ENCODE measurements at regions not wholly inside any gene's neighbourhood (a gene's known extent, or its start where the extent isn't known, plus 50 kb on each side); places are given as distances from the start of the nearest gene placed in this dataset.

DNA sequence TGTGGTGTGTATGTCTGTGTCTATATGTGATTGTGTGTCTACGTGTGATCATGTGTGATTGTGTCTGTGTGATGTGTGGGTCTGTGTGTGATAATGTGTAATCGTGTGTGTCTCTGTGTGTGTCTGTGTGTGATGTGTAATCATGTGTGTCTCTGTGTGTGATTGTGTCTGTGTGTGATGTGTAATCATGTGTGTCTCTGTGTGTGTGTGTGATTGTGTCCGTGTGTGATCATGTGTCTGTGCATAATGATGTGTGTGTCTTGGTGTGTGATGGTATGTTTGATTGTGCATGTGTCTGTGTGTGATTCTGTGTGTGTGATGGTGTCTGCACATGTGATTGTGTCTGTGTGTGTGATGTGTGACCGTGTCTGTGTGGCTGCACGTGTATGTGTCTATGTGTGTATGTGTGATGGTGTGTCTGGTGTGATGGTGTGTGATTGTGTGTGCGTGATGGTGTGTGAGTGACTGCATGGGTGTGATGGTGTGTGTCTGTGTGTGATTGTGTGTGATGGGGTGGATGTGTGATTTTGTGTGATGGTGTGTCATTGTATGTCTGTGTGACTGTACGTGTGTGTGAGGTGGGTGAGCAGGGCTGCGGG, 78.9 kb downstream of the RTP5 start:
- Histone ChIP-seq H3K27ac (no peak overlapping the region), H2AFZ (no peak overlapping the region), H3K36me3 (ENCODE audit: low read depth) (no peaks in the 10 kb centered on the region), H3K9me3 (ENCODE audit: low read depth) (no peaks in the 10 kb centered on the region), H3K4me1 (ENCODE audit: insufficient read depth) (no peaks in the 10 kb centered on the region), H3K9me2 (ENCODE audit: insufficient read depth) (no peaks in the 10 kb centered on the region), H3K4me3 (no peak overlapping the region), H3K9ac (no peak overlapping the region), H3K4me2 (ENCODE audit: unreplicated experiment) (no peak overlapping the region), H3F3A (ENCODE audit: insufficient read depth) (no peaks in the 10 kb centered on the region), H3K27me3 (replicated peaks; ENCODE audit: insufficient read depth) (no peaks in the 10 kb centered on the region; the same call in 1 of the 2 replicates), H4K20me1 (ENCODE audit: insufficient read depth) (no peaks in the 10 kb centered on the region), H3K79me2 (ENCODE audit: insufficient read depth) (no peaks in the 10 kb centered on the region)
- in situ Hi-C loops (cut with MboI) = no loop called here
- no peak for TF ChIP-seq EZH2 (IDR thresholded peaks at IDR 0.05; ENCODE audit: insufficient read depth, poor library complexity, severe bottlenecking)
- no peak for TF ChIP-seq EZH2phosphoT487 (IDR thresholded peaks at IDR 0.05; ENCODE audit: insufficient read depth, low read depth)
- no peak for DNase-seq
- 66 to 73% methylated on average over 8 of the region's 8 CpGs for WGBS, 2 experiments (ENCODE audit: low coverage in 1 of 2, low lambda C conversion rate in 2 of 2, missing lambda C conversion rate in 2 of 2)

DNA sequence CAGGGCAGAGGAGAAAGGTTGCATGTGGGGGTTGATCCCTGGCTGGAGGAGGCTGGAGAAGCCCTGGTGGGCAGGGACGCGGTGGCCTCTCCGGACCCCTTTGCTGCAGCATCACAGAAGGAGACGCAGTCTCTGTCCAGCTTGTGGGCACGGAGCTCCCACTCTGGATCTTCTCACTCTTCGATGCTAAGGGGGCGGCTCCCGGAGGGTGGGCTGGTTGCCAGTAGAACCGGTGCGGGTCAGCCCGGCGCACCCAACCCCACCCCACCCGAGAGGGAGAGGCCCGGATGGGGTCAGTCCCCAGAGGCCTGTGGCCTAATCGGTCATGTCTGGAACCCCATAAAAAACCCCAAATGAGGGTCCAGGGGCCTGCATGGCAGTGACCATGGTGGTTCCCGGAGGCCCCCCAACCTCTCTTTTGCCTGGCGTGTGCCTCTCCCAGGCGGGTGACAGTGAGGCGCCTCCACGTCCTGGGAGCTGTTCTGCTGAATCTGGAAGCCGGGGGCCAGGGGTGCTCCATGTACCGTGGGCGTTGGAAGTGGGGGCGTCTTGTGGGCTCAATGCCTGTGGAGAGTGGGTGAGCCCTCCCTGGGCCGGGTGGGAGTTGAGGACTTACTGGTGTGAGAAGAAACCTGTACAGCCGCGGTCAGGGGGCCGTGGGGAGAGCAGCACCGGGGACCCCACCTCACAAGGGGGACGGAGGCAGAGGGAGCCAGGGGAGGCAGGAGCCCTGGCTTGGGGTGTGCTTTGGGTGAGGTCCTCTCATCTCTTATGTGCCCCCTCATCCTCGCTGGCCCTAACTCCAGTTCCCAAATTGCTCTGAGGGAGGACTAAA, 79.6 kb downstream of the RTP5 start:
- no peaks in the 10 kb centered on the region for H3K9me3 ChIP-seq (ENCODE audit: low read depth)
- in situ Hi-C loops (cut with MboI) = no loop called here
- DNase-seq = no peak
- no peaks in the 10 kb centered on the region for H4K20me1 ChIP-seq (ENCODE audit: insufficient read depth)
- H3K4me3 ChIP-seq = no peak overlapping the region
- H2AFZ ChIP-seq = no peak overlapping the region
- no peak for TF ChIP-seq EZH2phosphoT487 (IDR thresholded peaks at IDR 0.05; ENCODE audit: insufficient read depth, low read depth)
- no peak for TF ChIP-seq EZH2 (IDR thresholded peaks at IDR 0.05; ENCODE audit: insufficient read depth, poor library complexity, severe bottlenecking)
- H3K36me3 ChIP-seq (ENCODE audit: low read depth) = no peaks in the 10 kb centered on the region
- H3K9me2 ChIP-seq (ENCODE audit: insufficient read depth) = no peaks in the 10 kb centered on the region
- no peaks in the 10 kb centered on the region for H3K79me2 ChIP-seq (ENCODE audit: insufficient read depth)
- H3K4me1 ChIP-seq (ENCODE audit: insufficient read depth) = no peaks in the 10 kb centered on the region
- H3F3A ChIP-seq (ENCODE audit: insufficient read depth) = no peaks in the 10 kb centered on the region
- no peaks in the 10 kb centered on the region; the same call in 1 of the 2 replicates for H3K27me3 ChIP-seq (replicated peaks; ENCODE audit: insufficient read depth)
- H3K4me2 ChIP-seq (ENCODE audit: unreplicated experiment) = no peak overlapping the region
- H3K9ac ChIP-seq = no peak overlapping the region
- WGBS, 2 experiments (ENCODE audit: low coverage in 1 of 2, low lambda C conversion rate in 2 of 2, missing lambda C conversion rate in 2 of 2) = 71 to 86% methylated on average over 15 to 31 of the region's 31 CpGs
- H3K27ac ChIP-seq = no peak overlapping the region

DNA sequence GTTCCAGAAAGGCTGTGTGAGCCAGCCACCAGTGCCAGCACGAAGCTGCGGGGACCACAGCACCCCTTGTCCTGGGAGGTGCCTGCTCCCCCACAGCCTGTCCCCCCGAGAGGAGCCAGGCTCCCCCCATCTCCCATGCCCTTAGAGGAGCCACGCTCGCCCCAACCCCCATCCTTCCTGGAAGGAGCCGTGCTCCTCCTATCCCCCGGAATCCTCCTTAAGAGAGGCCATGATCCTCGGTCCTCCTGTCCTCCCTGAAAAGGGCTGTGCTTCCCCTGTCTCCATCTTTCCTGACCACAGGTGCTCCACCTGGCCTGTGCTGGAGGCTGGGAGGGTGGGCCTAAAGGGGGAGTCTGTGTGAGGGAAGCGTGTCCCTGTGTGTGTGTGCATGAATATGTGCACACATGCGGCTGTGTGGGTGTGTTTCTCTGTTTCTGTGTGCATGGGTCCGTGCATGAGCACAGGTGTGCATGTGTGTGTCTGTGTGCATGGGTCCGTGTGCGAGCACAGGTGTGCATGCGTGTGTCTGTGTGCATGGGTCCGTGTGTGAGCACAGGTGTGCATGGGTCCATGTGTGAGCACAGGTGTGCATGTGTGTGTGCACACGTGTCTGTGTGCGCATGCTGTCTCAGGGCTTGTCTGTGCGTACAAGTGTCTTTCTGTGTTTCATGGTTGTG, 80.3 kb downstream of the RTP5 start:
- H3K4me2 ChIP-seq (ENCODE audit: unreplicated experiment) = no peak overlapping the region
- H3K4me1 ChIP-seq (ENCODE audit: insufficient read depth) = no peaks in the 10 kb centered on the region
- no peaks in the 10 kb centered on the region for H3F3A ChIP-seq (ENCODE audit: insufficient read depth)
- no peak overlapping the region for H3K27ac ChIP-seq
- no peak overlapping the region for H3K9ac ChIP-seq
- in situ Hi-C loops (cut with MboI) = no loop called here
- no peak overlapping the region for H3K4me3 ChIP-seq
- H4K20me1 ChIP-seq (ENCODE audit: insufficient read depth) = no peaks in the 10 kb centered on the region
- H3K79me2 ChIP-seq (ENCODE audit: insufficient read depth) = no peaks in the 10 kb centered on the region
- WGBS, 2 experiments (ENCODE audit: low coverage in 1 of 2, low lambda C conversion rate in 2 of 2, missing lambda C conversion rate in 2 of 2) = 60 to 69% methylated on average over 15 to 18 of the region's 18 CpGs
- H3K9me3 ChIP-seq (ENCODE audit: low read depth) = no peaks in the 10 kb centered on the region
- H3K9me2 ChIP-seq (ENCODE audit: insufficient read depth) = no peaks in the 10 kb centered on the region
- DNase-seq = no peak
- no peaks in the 10 kb centered on the region for H3K36me3 ChIP-seq (ENCODE audit: low read depth)
- H2AFZ ChIP-seq = no peak overlapping the region
- no peaks in the 10 kb centered on the region; the same call in 1 of the 2 replicates for H3K27me3 ChIP-seq (replicated peaks; ENCODE audit: insufficient read depth)
- TF ChIP-seq EZH2phosphoT487 (IDR thresholded peaks at IDR 0.05; ENCODE audit: insufficient read depth, low read depth) = no peak
- TF ChIP-seq EZH2 (IDR thresholded peaks at IDR 0.05; ENCODE audit: insufficient read depth, poor library complexity, severe bottlenecking) = no peak

DNA sequence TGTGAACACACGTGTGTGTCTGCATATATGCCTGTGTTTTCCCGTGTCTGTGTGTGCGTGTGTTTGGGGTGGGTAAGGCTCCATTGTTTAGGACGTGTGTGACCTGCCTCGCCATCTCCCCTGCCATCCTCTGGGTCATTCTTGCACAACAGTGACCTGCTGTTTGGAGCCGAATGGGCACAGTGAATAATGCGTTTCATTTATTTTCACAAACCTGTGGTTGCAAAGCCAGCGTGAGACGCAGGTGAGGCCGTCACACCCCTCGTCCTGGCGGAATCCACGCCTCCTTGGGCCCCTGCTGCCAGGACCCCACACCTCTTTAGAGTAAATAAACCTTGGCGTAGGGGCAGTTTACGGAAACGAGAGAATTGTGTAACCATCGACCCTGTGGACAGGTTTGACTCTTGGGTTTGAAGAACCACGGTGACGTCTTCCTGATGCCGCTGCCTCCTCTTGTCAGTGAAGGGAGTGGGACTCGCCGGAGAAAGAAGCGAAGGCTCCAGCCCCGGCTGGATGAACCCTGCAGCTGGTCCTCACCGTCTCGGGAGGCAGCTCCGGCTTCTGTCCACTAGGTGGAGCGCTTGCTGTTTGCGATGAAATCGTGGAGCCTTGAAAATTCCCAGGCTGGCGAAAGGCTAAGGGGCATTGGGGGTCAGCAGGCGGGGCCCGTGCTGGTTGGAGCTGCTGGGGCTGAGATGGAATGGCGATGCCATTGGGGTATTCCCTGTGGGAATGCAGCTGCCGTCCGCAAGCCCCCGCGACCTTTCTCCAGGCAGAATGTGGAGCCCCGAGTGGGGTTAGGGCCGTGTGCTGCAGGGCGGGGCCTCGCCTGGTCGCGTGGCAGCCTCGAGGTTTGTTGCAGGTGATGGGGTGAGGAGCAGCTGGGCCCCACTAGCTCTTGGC, 81.1 kb downstream of the RTP5 start:
- DNase-seq = peak; percentile 81
- Histone ChIP-seq H3K36me3 (ENCODE audit: low read depth) (no peaks in the 10 kb centered on the region), H3K4me1 (ENCODE audit: insufficient read depth) (no peaks in the 10 kb centered on the region), H2AFZ (no peak overlapping the region), H3K4me2 (ENCODE audit: unreplicated experiment) (peak overlapping the region; percentile 62), H3F3A (ENCODE audit: insufficient read depth) (no peaks in the 10 kb centered on the region), H3K4me3 (peak overlapping the region; percentile 33; the same call in 1 of the 2 replicates), H3K9me2 (ENCODE audit: insufficient read depth) (no peaks in the 10 kb centered on the region), H4K20me1 (ENCODE audit: insufficient read depth) (no peaks in the 10 kb centered on the region), H3K27ac (no peak overlapping the region), H3K9ac (no peak overlapping the region), H3K27me3 (replicated peaks; ENCODE audit: insufficient read depth) (no peaks in the 10 kb centered on the region; the same call in 1 of the 2 replicates), H3K79me2 (ENCODE audit: insufficient read depth) (no peaks in the 10 kb centered on the region), H3K9me3 (ENCODE audit: low read depth) (no peaks in the 10 kb centered on the region)
- WGBS, 2 experiments (ENCODE audit: low coverage in 1 of 2, low lambda C conversion rate in 2 of 2, missing lambda C conversion rate in 2 of 2) = 14 to 16% methylated on average over 45 of the region's 45 CpGs
- TF ChIP-seq EZH2phosphoT487 (IDR thresholded peaks at IDR 0.05; ENCODE audit: insufficient read depth, low read depth) (no peak), EZH2 (IDR thresholded peaks at IDR 0.05; ENCODE audit: insufficient read depth, poor library complexity, severe bottlenecking) (no peak)
- in situ Hi-C loops (cut with MboI) = no loop called here

Measured in GM23248 (cell line).